GM18520 (cell line): ENCODE measurements at regions not wholly inside any gene's neighbourhood (a gene's known extent, or its start where the extent isn't known, plus 50 kb on each side); places are given as distances from the start of the nearest gene placed in this dataset.

ENCODE experiments used
- ATAC-seq: cut with Tn5 transposase; IDR thresholded peaks from one replicate; pipeline ENCODE4 v1.9.1; 2021; ENCODE audit not compliant: unreplicated experiment

DNA sequence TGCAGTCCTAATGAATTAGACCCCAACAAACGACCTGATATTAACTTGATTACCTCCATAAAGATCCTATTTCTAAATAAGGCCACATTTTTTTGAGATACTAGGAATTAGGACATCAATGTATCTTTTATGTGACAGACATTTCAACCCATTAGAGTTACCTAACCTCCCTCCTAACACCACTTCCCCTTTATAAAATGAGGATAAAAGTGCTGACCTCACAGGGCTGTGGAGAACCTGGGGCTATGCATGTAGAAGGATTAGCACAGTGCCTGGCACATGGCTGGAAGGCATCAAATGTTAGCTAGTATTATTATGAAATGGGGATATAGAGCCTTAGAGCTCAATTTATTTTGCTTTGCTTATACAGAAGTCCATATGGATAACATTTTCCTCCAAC is 53.5 kb upstream of the LRRN1 start:
- ATAC-seq, result no peak

GRCh38 chr3:3744826-3745225 is 54.4 kb upstream of the LRRN1 start:
- ATAC-seq, result no peak

DNA sequence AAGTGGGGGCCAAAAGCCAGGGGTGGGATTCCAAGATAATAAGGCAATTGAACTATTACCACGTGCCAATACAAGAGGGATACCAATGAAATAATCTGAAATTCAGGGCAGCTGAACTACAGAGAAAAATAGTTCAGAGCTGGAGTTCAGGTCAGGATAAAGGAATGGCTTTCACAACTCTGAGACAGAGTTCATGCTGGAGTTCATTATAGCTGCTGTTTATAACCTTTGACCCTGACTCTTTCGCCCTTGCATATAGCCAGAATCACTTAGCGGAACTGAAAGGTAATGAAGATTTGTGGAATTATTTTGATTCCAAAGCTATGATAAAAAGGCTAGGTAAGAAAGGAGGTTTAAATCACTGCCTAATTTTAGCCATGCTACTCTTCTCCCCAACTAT is 55.5 kb upstream of the LRRN1 start:
- ATAC-seq, result no peak

GRCh38 chr3:3740061-3740460 is 59.2 kb upstream of the LRRN1 start:
- no peak for ATAC-seq

GRCh38 chr3:3739330-3740060 is 59.7 kb upstream of the LRRN1 start:
- no peak for ATAC-seq

DNA sequence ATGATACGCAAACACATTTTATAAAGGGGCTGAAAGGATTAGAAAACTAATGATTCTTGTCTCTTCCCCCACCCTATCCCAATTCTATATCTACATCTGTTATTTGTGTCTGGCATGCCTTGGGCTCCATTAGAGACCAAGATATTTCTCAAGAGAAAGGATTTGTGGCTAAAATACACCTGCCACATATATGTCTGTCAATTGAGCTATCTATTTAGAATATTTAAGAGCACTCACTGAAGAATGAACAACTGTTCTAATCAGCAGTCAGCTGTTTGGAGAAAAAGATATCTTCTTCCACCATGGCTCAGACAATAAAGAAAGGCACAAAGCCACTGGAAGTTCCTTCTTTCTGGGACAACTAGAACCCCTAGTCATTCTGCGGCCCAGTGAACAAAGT is 61.7 kb upstream of the LRRN1 start:
- ATAC-seq, result no peak

GRCh38 chr3:3735919-3736318 is 63.3 kb upstream of the LRRN1 start:
- ATAC-seq, result no peak

GRCh38 chr3:3734881-3735280 is 64.3 kb upstream of the LRRN1 start:
- ATAC-seq, result no peak

DNA sequence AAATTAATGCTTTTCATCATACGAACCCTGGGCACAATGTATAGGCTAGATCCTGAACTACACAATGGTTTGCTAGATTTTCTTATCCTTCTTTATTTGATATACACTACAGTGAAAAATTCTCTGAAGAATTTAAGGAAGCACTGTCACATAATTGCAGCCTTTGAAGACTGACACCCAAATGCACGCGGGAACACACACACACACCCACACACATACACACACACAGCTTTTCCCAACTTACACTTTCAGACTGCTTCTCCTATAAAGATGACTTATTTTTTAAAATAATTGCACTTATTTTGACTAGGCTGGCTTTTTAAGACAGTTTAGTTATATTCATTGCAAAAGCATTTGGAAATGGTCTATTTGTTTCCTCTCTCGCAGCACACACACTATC is 70.0 kb upstream of the LRRN1 start:
- no peak for ATAC-seq

- no peak for ATAC-seq
Observed at GRCh38 chr3:3726549-3726948, 72.7 kb upstream of the LRRN1 start.

GRCh38 chr3:3714572-3714971 is 84.7 kb upstream of the LRRN1 start:
- no peak for ATAC-seq

DNA sequence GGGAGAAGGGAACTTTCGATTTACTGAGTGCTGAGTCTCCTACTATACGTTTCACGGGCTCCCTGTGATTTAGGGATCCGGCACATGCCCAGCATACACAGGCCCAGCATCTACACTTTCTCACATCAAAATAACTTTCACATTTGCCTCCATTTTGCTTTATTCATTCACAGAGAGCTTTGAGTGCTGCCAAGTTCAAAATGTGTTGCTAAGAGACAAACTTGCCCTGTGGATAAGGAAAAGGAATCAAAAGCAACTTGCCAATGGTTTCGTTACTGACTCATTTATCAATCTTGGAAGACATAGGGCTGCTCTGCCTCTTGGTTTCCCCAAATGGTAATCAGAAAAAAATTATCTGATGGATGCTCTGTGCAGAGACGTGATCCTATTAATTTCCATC is 86.3 kb upstream of the LRRN1 start:
- ATAC-seq, result no peak

DNA sequence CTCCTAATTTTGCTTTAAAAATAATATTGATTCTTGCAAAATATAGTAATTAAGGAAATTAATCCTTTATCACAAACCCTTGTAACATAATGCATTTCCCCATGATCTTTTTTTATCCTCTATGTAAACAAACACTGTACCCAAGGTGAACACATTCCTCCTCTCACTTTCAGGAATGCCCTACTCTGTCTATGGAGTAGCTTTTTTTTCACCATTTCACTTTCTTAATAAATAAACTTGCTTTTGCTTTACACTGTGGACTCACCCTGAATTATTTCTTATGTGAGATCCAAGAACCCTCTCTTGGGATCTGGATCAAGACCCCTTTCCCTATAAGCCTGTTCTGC is 90.5 kb upstream of the LRRN1 start:
- ATAC-seq, result no peak

GRCh38 chr3:3707858-3708768 is 91.1 kb upstream of the LRRN1 start:
- ATAC-seq, result no peak

DNA sequence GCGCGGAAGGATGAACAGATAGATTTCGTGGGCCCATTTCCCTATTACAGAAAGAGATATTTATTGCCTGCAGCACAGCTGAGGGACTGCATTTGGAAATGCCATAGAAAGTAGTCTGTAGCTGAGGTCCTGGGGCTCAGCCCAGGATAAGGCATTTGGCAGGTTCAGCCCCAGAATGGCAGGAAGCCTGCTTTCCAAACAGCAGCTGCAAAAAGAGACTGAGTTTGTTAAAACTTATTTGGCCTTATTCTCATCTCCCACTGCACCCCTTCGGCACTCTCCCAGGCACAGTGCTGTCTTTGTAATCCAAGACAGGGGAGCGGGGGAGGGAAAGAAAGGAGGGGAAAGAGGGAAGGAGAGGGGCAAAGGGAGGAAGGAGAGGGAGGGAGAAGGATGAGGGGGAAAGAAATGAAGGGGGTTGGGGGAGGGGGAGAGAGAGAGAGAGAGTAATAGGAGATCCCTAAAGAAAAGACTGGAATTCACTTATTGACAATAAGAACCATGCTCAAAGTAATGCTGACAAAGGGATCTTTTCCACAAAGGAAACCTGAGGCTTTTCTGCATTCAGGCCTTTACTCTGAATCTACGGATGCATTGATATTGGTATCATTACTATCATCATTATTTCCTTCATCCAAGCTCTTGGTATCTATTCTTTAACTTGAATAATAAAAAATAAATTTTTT is 94.0 kb upstream of the LRRN1 start:
- ATAC-seq, result no peak

GRCh38 chr3:3701949-3702348 is 97.3 kb upstream of the LRRN1 start:
- ATAC-seq, result no peak

- ATAC-seq, result no peak
Observed at GRCh38 chr3:3699816-3700633, 99.2 kb upstream of the LRRN1 start.

GRCh38 chr3:3699407-3699806 is 99.8 kb upstream of the LRRN1 start:
- no peak for ATAC-seq

GRCh38 chr3:3696345-3696744 is 102.9 kb upstream of the LRRN1 start:
- ATAC-seq, result no peak

GRCh38 chr3:3693593-3693992 is 105.6 kb upstream of the LRRN1 start:
- ATAC-seq, result no peak
